Mesothelial cell of epicardium (in vitro differentiated cells): ENCODE measurements at regions not wholly inside any gene's neighbourhood (a gene's known extent, or its start where the extent isn't known, plus 50 kb on each side); places are given as distances from the start of the nearest gene placed in this dataset.

ENCODE experiments used
- DNase-seq, 2 experiments: peaks; one replicate each; pipeline ENCODE4 v3.0.0; 2021; ENCODE audit warnings: low spot score in 2 of 2; ENCODE audit not compliant: unreplicated experiment in 2 of 2
- H3K27ac Mint-ChIP-seq: 2 replicates; pipeline ENCODE4 v1.8.0; 2021; ENCODE audit warnings: mixed read lengths
- H3K27me3 Mint-ChIP-seq: 2 replicates; pipeline ENCODE4 v1.8.0; 2021; ENCODE audit warnings: low read depth, mixed read lengths
- H3K36me3 Mint-ChIP-seq: 2 replicates; pipeline ENCODE4 v1.8.0; 2021; ENCODE audit warnings: mixed read lengths
- H3K4me1 Mint-ChIP-seq: 2 replicates; pipeline ENCODE4 v1.8.0; 2021; ENCODE audit warnings: mixed read lengths
- H3K4me3 Mint-ChIP-seq: 2 replicates; pipeline ENCODE4 v1.8.0; 2021; ENCODE audit warnings: mild to moderate bottlenecking, moderate library complexity, mixed read lengths
- H3K9me3 Mint-ChIP-seq: 2 replicates; pipeline ENCODE4 v1.8.0; 2021; ENCODE audit warnings: mixed read lengths
- TF ChIP-seq, protein P1 (sequence below): fragments of 200-600 bp; sonication (generic); IDR thresholded peaks from one replicate; pipeline ENCODE4 v1.5.0; 2021; ENCODE audit warnings: antibody characterized with exemption; ENCODE audit not compliant: unreplicated experiment

DNA sequence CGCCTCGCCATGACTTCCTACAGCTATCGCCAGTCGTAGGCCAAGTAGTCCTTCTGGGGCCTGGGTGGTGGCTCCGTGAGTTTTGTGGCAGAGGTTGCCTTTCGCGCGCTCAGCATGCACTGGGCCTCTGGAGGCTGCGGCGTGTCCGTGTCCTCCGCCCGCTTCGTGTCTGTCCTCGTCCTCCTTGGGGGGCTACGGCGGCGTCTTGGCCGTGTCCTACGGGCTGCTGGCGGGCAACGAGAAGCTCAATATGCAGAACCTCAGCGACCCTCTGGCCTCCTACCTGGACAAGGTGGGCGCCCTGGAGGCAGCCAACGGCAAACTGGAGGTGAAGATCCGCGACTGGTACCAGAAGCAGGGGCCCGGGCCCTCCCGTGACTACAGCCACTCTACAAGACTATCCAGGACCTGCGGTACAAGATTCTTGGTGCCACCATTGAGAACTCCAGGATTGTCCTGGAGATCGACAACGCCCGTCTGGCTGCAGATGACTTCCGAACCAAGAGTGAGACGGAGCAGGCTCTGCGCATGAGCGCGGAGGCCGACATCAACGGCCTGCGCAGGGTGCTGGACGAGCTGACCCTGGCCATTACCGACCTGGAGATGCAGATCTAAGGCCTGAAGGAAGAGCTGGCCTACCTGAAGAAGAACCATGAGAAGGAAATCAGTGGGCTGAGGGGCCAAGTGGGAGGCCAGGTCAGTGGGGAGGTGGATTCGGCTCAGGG is 296.3 kb downstream of the OGFRL1 start:
- no peak for DNase-seq
- no peaks in the 10 kb centered on the region for H3K4me1 Mint-ChIP-seq
- H3K9me3 Mint-ChIP-seq, result no peaks in the 10 kb centered on the region
- H3K36me3 Mint-ChIP-seq, result no peaks in the 10 kb centered on the region
- TF ChIP-seq, protein P1, sequence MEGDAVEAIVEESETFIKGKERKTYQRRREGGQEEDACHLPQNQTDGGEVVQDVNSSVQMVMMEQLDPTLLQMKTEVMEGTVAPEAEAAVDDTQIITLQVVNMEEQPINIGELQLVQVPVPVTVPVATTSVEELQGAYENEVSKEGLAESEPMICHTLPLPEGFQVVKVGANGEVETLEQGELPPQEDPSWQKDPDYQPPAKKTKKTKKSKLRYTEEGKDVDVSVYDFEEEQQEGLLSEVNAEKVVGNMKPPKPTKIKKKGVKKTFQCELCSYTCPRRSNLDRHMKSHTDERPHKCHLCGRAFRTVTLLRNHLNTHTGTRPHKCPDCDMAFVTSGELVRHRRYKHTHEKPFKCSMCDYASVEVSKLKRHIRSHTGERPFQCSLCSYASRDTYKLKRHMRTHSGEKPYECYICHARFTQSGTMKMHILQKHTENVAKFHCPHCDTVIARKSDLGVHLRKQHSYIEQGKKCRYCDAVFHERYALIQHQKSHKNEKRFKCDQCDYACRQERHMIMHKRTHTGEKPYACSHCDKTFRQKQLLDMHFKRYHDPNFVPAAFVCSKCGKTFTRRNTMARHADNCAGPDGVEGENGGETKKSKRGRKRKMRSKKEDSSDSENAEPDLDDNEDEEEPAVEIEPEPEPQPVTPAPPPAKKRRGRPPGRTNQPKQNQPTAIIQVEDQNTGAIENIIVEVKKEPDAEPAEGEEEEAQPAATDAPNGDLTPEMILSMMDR, result no peak
- no peaks in the 10 kb centered on the region for H3K27me3 Mint-ChIP-seq
- no peak overlapping the region for H3K4me3 Mint-ChIP-seq
- H3K27ac Mint-ChIP-seq, result no peak overlapping the region

DNA sequence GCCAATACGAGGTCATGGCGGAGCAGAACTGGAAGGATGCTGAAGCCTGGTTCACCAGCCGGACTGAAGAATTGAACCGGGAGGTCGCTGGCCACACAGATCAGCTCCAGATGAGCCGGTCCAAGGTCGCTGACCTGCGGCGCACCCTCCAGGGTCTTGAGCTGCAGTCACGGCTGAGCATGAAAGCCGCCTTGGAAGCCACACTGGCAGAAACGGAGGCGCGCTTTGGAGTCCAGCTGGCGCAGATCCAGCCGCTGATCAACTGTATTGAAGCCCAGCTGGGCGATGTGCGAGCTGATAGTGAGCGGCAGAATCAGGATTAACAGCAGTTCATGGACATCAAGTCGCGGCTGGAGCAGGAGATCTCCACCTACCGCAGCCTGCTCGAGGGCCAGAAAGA is 296.9 kb downstream of the OGFRL1 start:
- Mint-ChIP-seq H3K9me3 (no peaks in the 10 kb centered on the region), H3K27ac (no peak overlapping the region), H3K4me1 (no peaks in the 10 kb centered on the region), H3K4me3 (no peak overlapping the region), H3K36me3 (no peaks in the 10 kb centered on the region), H3K27me3 (no peaks in the 10 kb centered on the region)
- DNase-seq, result no peak
- TF ChIP-seq, protein P1, result no peak

DNA sequence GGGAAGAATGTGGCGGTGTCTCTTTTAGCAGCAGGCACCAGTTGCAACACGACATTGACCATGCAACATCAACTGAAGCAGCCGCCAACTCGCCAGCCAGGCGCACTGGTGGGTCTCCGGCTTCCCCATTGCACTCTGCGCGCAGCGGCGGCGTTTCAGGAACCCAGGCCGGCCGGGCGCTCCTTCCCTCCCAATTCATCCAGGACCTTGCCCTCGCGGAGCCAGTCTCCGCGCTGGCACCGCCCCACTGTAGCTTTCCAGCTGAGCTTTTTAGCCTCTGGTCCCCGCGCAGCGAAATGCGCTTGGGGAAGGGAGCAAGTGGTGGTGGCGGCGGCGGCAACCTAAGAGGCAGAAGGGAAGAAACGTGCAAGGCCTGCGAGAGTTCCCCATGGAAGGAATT is 297.9 kb upstream of the RIMS1 start:
- Mint-ChIP-seq H3K27me3 (no peaks in the 10 kb centered on the region), H3K27ac (no peak overlapping the region), H3K36me3 (no peaks in the 10 kb centered on the region), H3K4me3 (no peak overlapping the region), H3K9me3 (no peaks in the 10 kb centered on the region), H3K4me1 (peaks cover 3% of the 10 kb centered on the region)
- TF ChIP-seq, protein P1, result no peak
- no peak for DNase-seq

DNA sequence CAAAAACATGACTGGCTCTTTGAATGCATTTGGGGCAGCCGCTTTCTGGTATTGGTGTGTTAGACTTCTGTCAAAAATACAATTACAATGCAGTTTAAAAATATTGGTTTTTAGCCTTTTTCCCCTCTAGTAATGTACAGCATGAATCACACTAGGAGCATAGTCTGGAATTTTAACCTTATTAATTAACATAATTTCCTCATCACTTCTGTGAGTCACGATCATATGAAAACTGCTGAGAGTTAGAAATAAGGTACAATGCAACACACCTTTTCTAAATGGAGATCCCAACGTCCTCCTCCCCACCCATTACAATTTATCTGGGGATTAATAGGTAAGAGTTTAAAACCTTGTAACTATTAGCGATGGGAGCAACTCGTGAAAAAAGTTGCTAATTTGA is 297.1 kb upstream of the RIMS1 start:
- Mint-ChIP-seq H3K4me3 (no peak overlapping the region), H3K27me3 (no peaks in the 10 kb centered on the region), H3K4me1 (peaks cover 3% of the 10 kb centered on the region), H3K27ac (no peak overlapping the region), H3K36me3 (no peaks in the 10 kb centered on the region), H3K9me3 (no peaks in the 10 kb centered on the region)
- TF ChIP-seq, protein P1, result no peak
- no peak for DNase-seq

DNA sequence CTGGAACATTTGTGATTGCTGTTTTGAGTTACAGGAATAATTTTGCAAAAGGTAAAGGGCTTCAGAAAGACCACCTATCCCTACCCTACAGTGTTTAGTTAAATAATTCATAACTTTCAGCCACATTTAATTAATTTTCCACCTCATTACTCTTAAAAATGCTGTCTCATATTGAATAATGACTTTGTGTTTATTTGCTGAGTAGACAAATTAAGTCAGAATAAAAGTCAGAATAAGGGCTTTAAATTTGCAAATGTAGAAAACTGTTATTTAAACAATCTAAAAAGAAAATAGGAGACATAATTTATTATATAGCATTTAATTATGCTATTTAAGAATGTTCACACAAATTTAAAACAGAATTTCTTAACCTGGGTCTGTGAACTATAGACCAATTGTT is 293.7 kb upstream of the RIMS1 start:
- Mint-ChIP-seq H3K27ac (no peak overlapping the region), H3K36me3 (no peaks in the 10 kb centered on the region), H3K4me1 (peaks cover 3% of the 10 kb centered on the region), H3K9me3 (no peaks in the 10 kb centered on the region), H3K4me3 (no peak overlapping the region), H3K27me3 (no peaks in the 10 kb centered on the region)
- TF ChIP-seq, protein P1, result no peak
- DNase-seq, result no peak

DNA sequence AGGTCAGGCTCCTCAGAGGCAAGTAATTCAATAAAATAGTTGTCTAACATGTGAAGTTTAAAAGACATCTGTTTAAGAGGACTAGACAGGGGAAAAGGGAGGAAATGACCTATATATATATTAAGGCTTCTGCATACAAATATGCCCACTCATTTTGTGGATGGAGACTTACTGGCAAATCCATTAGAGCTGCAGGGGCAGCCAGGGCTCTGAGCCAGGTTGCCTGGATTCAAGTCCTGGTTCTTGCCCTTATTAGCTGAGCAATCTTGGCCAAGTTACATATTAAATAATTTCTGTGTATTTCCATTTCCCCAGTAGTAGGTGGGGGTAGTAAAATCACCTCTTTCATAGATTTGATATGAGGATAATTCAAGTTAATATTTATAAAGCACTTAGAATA is 287.0 kb upstream of the RIMS1 start:
- H3K36me3 Mint-ChIP-seq, result no peaks in the 10 kb centered on the region
- TF ChIP-seq, protein P1, result no peak
- H3K9me3 Mint-ChIP-seq, result no peaks in the 10 kb centered on the region
- no peak for DNase-seq
- H3K27me3 Mint-ChIP-seq, result peaks cover 3% of the 10 kb centered on the region
- no peak overlapping the region for H3K27ac Mint-ChIP-seq
- H3K4me3 Mint-ChIP-seq, result no peak overlapping the region
- H3K4me1 Mint-ChIP-seq, result peaks cover 6% of the 10 kb centered on the region
